ENCODE measurements at regions not wholly inside any gene's neighbourhood (a gene's known extent, or its start where the extent isn't known, plus 50 kb on each side); places are given as distances from the start of the nearest gene placed in this dataset.

GRCh38 chr5:52448111-52448510, 339.6 kb upstream of the ITGA1 start:
- H3K27ac ChIP-seq (ENCODE audit: low read length) = no peak overlapping the region
- no peaks in the 10 kb centered on the region for H3K79me2 ChIP-seq (ENCODE audit: low read length)
- no peaks in the 10 kb centered on the region for H4K20me1 ChIP-seq (ENCODE audit: low read length)
- intact Hi-C loops (cut with micrococcal nuclease) = no loop called here
- CTCF ChIA-PET = no interaction called here
- TF ChIP-seq EZH2 (IDR thresholded peaks at IDR 0.05; ENCODE audit: low read length, unreplicated experiment) = no peak
- no peak for TF ChIP-seq EZH2phosphoT487 (IDR thresholded peaks at IDR 0.05; ENCODE audit: borderline replicate concordance, low read length)
- no peak for TF ChIP-seq CTCF (conservative IDR thresholded peaks at IDR 0.05; ENCODE audit: low read depth, low read length)
- no peak for ATAC-seq
- no peak overlapping the region for H3K9ac ChIP-seq (ENCODE audit: low read length)
- H2AFZ ChIP-seq (ENCODE audit: low read length) = no peak overlapping the region
- no peak overlapping the region for H3K4me2 ChIP-seq (ENCODE audit: low read length)
- H3K4me1 ChIP-seq (ENCODE audit: insufficient read depth, low read length) = no peaks in the 10 kb centered on the region
- no peak for DNase-seq
- H3K36me3 ChIP-seq (ENCODE audit: low read depth, low read length) = no peaks in the 10 kb centered on the region
- POLR2A ChIA-PET (ENCODE audit: unreplicated experiment) = no interaction called here
- H3K4me3 ChIP-seq (ENCODE audit: low read length) = no peak overlapping the region
- no peaks in the 10 kb centered on the region for H3K9me2 ChIP-seq (replicated peaks; ENCODE audit: low read length)
- no peaks in the 10 kb centered on the region for H3K9me3 ChIP-seq (ENCODE audit: low read length)
- no TSS peak for BruUV-seq (replicated peaks)
- H3K27me3 ChIP-seq (ENCODE audit: low read length) = no peaks in the 10 kb centered on the region
- no peaks in the 10 kb centered on the region for H3F3A ChIP-seq (ENCODE audit: low read length, unreplicated experiment)

- no peak overlapping the region for H3K27ac ChIP-seq (ENCODE audit: low read length)
- H3K27me3 ChIP-seq (ENCODE audit: low read length) = no peaks in the 10 kb centered on the region
- H3K4me2 ChIP-seq (ENCODE audit: low read length) = no peak overlapping the region
- no peak for TF ChIP-seq CTCF (conservative IDR thresholded peaks at IDR 0.05; ENCODE audit: low read depth, low read length)
- TF ChIP-seq EZH2phosphoT487 (IDR thresholded peaks at IDR 0.05; ENCODE audit: borderline replicate concordance, low read length) = no peak
- TF ChIP-seq EZH2 (IDR thresholded peaks at IDR 0.05; ENCODE audit: low read length, unreplicated experiment) = no peak
- no TSS peak for BruUV-seq (replicated peaks)
- H3K4me1 ChIP-seq (ENCODE audit: insufficient read depth, low read length) = no peaks in the 10 kb centered on the region
- POLR2A ChIA-PET (ENCODE audit: unreplicated experiment) = no interaction called here
- H3F3A ChIP-seq (ENCODE audit: low read length, unreplicated experiment) = no peaks in the 10 kb centered on the region
- ATAC-seq (no peak), DNase-seq (no peak)
- intact Hi-C loops (cut with micrococcal nuclease) = no loop called here
- CTCF ChIA-PET = no interaction called here
- no peaks in the 10 kb centered on the region for H3K9me2 ChIP-seq (replicated peaks; ENCODE audit: low read length)
- no peaks in the 10 kb centered on the region for H3K9me3 ChIP-seq (ENCODE audit: low read length)
- H4K20me1 ChIP-seq (ENCODE audit: low read length) = no peaks in the 10 kb centered on the region
- H3K9ac ChIP-seq (ENCODE audit: low read length) = no peak overlapping the region
- no peak overlapping the region for H2AFZ ChIP-seq (ENCODE audit: low read length)
- H3K36me3 ChIP-seq (ENCODE audit: low read depth, low read length) = no peaks in the 10 kb centered on the region
- H3K4me3 ChIP-seq (ENCODE audit: low read length) = no peak overlapping the region
- no peaks in the 10 kb centered on the region for H3K79me2 ChIP-seq (ENCODE audit: low read length)
Observed at GRCh38 chr5:52449516-52449915, 338.2 kb upstream of the ITGA1 start.

GRCh38 chr5:52452098-52452497, 335.6 kb upstream of the ITGA1 start:
- TF ChIP-seq CTCF (conservative IDR thresholded peaks at IDR 0.05; ENCODE audit: low read depth, low read length) (no peak), EZH2 (IDR thresholded peaks at IDR 0.05; ENCODE audit: low read length, unreplicated experiment) (no peak), EZH2phosphoT487 (IDR thresholded peaks at IDR 0.05; ENCODE audit: borderline replicate concordance, low read length) (no peak)
- Histone ChIP-seq H2AFZ (ENCODE audit: low read length) (no peak overlapping the region), H3K4me2 (ENCODE audit: low read length) (no peak overlapping the region), H3K9ac (ENCODE audit: low read length) (no peak overlapping the region), H3F3A (ENCODE audit: low read length, unreplicated experiment) (no peaks in the 10 kb centered on the region), H3K4me1 (ENCODE audit: insufficient read depth, low read length) (no peaks in the 10 kb centered on the region), H3K9me3 (ENCODE audit: low read length) (no peaks in the 10 kb centered on the region), H3K79me2 (ENCODE audit: low read length) (no peaks in the 10 kb centered on the region), H3K36me3 (ENCODE audit: low read depth, low read length) (no peaks in the 10 kb centered on the region), H3K9me2 (replicated peaks; ENCODE audit: low read length) (no peaks in the 10 kb centered on the region), H3K27me3 (ENCODE audit: low read length) (no peaks in the 10 kb centered on the region), H3K27ac (ENCODE audit: low read length) (no peak overlapping the region), H4K20me1 (ENCODE audit: low read length) (no peaks in the 10 kb centered on the region), H3K4me3 (ENCODE audit: low read length) (no peak overlapping the region)
- CTCF ChIA-PET = no interaction called here
- no peak for DNase-seq
- BruUV-seq (replicated peaks) = no TSS peak
- intact Hi-C loops (cut with micrococcal nuclease) = no loop called here
- ATAC-seq = no peak
- POLR2A ChIA-PET (ENCODE audit: unreplicated experiment) = no interaction called here

Data from PC-3 (cell line).